ENCODE measurements at regions not wholly inside any gene's neighbourhood (a gene's known extent, or its start where the extent isn't known, plus 50 kb on each side); places are given as distances from the start of the nearest gene placed in this dataset.
A peak's percentile ranks its signal among the peaks of the same experiment; 100 is the strongest.

- H3K4me3 ChIP-seq (ENCODE audit: low read depth, low read length): no peak overlapping the region
- peak; percentile 30; the same call in 1 of the 2 replicates for TF ChIP-seq CTCF (IDR thresholded peaks at IDR 0.05; ENCODE audit: borderline replicate concordance, insufficient read depth, low read depth, low read length)
These were observed 181.7 kb upstream of the AGTR2 start for GRCh38 chrX:115988825-115989224.

GRCh38 chrX:115989686-115990085, 180.9 kb upstream of the AGTR2 start:
- no peak for TF ChIP-seq CTCF (IDR thresholded peaks at IDR 0.05; ENCODE audit: borderline replicate concordance, insufficient read depth, low read depth, low read length)
- H3K4me3 ChIP-seq (ENCODE audit: low read depth, low read length): no peak overlapping the region

GRCh38 chrX:116009346-116009745, 161.2 kb upstream of the AGTR2 start:
- TF ChIP-seq CTCF (IDR thresholded peaks at IDR 0.05; ENCODE audit: borderline replicate concordance, insufficient read depth, low read depth, low read length): no peak
- no peak overlapping the region for H3K4me3 ChIP-seq (ENCODE audit: low read depth, low read length)

- TF ChIP-seq CTCF (IDR thresholded peaks at IDR 0.05; ENCODE audit: borderline replicate concordance, insufficient read depth, low read depth, low read length): no peak
- no peak overlapping the region for H3K4me3 ChIP-seq (ENCODE audit: low read depth, low read length)
These were observed 160.5 kb upstream of the AGTR2 start for GRCh38 chrX:116009861-116010710.

GRCh38 chrX:116010939-116011338, 159.6 kb upstream of the AGTR2 start:
- H3K4me3 ChIP-seq (ENCODE audit: low read depth, low read length): no peak overlapping the region
- TF ChIP-seq CTCF (IDR thresholded peaks at IDR 0.05; ENCODE audit: borderline replicate concordance, insufficient read depth, low read depth, low read length): no peak

- H3K4me3 ChIP-seq (ENCODE audit: low read depth, low read length): no peak overlapping the region
- TF ChIP-seq CTCF (IDR thresholded peaks at IDR 0.05; ENCODE audit: borderline replicate concordance, insufficient read depth, low read depth, low read length): no peak
These were observed 139.2 kb upstream of the AGTR2 start for GRCh38 chrX:116031331-116031730.

Data from GM12875 (cell line).